AG04449 (cell line): ENCODE measurements at regions not wholly inside any gene's neighbourhood (a gene's known extent, or its start where the extent isn't known, plus 50 kb on each side); places are given as distances from the start of the nearest gene placed in this dataset.
A peak's percentile ranks its signal among the peaks of the same experiment; 100 is the strongest.

ENCODE experiments used
- CTCF ChIA-PET: fragments of 350-600 bp; formaldehyde crosslinking; extraction: SDS; loops from one replicate; lab custom pipeline; 2021; ENCODE audit warnings: antibody characterized with exemption; lab: Yijun Ruan, JAX
- POLR2A ChIA-PET: fragments of 400-600, 350-600 bp; formaldehyde crosslinking; extraction: SDS; loops from one replicate; lab custom pipeline; 2020; ENCODE audit warnings: antibody characterized with exemption, inconsistent platforms; lab: Yijun Ruan, JAX
- DNase-seq: peaks from one replicate; pipeline ENCODE4 v3.0.0-alpha.2; 2010; ENCODE audit warnings: low read depth, low spot score
- H3K4me3 ChIP-seq: 2 replicates; pipeline ENCODE4 v1.5.1; 2011; ENCODE audit warnings: low read depth, mild to moderate bottlenecking, control low read depth, low read length
- CTCF ChIP-seq: IDR thresholded peaks from one replicate; pipeline ENCODE4 v1.5.1; 2011; ENCODE audit warnings: mild to moderate bottlenecking, moderate library complexity, low read length, control low read depth, inconsistent platforms; ENCODE audit not compliant: insufficient read depth; ENCODE audit errors: missing control alignments

GRCh38 chr9:23079798-23080197, 633.2 kb downstream of the DMRTA1 start:
- ChIA-PET CTCF (interaction anchor here (0.8 kb wide), 1 partner anchor 43 kb away, joined by 4 read pairs; no protein-coding TSS in a partner anchor), POLR2A (no interaction called here)
- DNase-seq: no peak

DNA sequence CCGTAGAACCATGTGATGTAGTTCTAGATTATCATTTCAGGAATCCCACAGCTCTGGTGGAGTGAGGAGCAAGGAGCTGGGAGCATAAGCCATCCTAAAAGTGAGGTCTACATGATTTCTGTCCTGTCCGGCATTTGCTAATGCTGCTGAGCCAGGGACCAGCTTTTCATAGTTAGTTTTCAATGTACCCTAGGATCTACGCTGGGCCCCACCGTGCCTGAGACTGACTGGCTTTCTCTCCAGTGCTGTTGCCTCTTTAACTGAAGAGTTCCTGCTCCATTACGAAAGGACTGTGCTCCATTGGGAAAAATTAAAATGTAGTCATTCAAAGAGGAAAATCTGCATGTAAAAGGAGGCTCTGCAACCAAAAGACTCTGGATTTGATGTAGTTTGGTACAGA, 634.8 kb downstream of the DMRTA1 start:
- no peak for TF ChIP-seq CTCF
- no peak for DNase-seq
- ChIA-PET POLR2A (no interaction called here), CTCF (no interaction called here)
- no peak overlapping the region for H3K4me3 ChIP-seq

More at GRCh38 chr9:23079798-23080197, 633.2 kb downstream of the DMRTA1 start:
- TF ChIP-seq CTCF: no peak
- no peak overlapping the region for H3K4me3 ChIP-seq

- no peak for DNase-seq
- no peak for TF ChIP-seq CTCF
- CTCF ChIA-PET: interaction anchor here (0.9 kb wide), 1 partner anchor 618 kb away, joined by 3 read pairs; no protein-coding TSS in a partner anchor
- no peak overlapping the region for H3K4me3 ChIP-seq
- POLR2A ChIA-PET: no interaction called here
Measured at GRCh38 chr9:23088932-23089364, 642.3 kb downstream of the DMRTA1 start.

DNA sequence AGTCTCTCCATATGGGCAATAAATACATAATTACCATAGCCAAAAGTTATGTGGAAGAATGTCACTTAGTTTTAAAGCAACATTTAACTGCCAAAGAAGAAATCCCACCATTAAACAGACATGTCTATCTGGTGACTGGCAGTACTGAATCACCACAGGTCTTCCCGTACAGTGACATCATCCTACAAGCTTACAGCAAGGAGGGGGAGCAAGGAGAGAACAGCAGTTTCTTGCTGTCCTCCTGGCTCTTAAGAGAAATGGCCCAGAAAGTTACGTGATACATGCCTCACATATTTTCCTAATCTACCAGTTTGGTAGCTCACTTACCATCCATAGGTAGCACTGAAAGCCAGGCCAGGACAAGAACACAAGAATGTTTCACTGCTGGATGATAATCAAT, 671.0 kb downstream of the DMRTA1 start:
- ChIA-PET POLR2A (no interaction called here), CTCF (interaction anchor here (1.0 kb wide), 1 partner anchor 15 kb away, joined by 3 read pairs; no protein-coding TSS in a partner anchor)
- TF ChIP-seq CTCF: no peak
- peak; percentile 52 for DNase-seq
- no peak overlapping the region for H3K4me3 ChIP-seq

GRCh38 chr9:23120630-23121029, 674.0 kb downstream of the DMRTA1 start:
- no peak overlapping the region for H3K4me3 ChIP-seq
- POLR2A ChIA-PET: no interaction called here
- no peak for TF ChIP-seq CTCF
- CTCF ChIA-PET: interaction anchor here (0.6 kb wide), 1 partner anchor 597 kb away, joined by 3 read pairs; no protein-coding TSS in a partner anchor
- no peak for DNase-seq

GRCh38 chr9:23123048-23123632, 676.5 kb downstream of the DMRTA1 start:
- ChIA-PET CTCF (interaction anchor here (0.8 to 1.8 kb wide), 2 partner anchors 15 to 44 kb away, joined by 4 to 5 read pairs; no protein-coding TSS in a partner anchor), POLR2A (no interaction called here)
- H3K4me3 ChIP-seq: no peak overlapping the region
- peak; percentile 51 for TF ChIP-seq CTCF
- no peak for DNase-seq
